Skeletal muscle satellite cell (primary cell): ENCODE measurements at regions not wholly inside any gene's neighbourhood (a gene's known extent, or its start where the extent isn't known, plus 50 kb on each side); places are given as distances from the start of the nearest gene placed in this dataset.

Experiments used
- H3K27me3 ChIP-seq: 2 replicates; pipeline ENCODE4 v1.7.0; 2013; ENCODE audit warnings: low read length; ENCODE audit not compliant: control insufficient read depth, insufficient read depth
- H3K36me3 ChIP-seq: 2 replicates; pipeline ENCODE4 v1.7.0; 2013; ENCODE audit warnings: mild to moderate bottlenecking, control low read depth, low read length; ENCODE audit not compliant: insufficient read depth
- H3K4me1 ChIP-seq: 2 replicates; pipeline ENCODE4 v1.7.0; 2013; ENCODE audit warnings: low read length; ENCODE audit not compliant: control insufficient read depth, insufficient read depth
- H3K4me2 ChIP-seq: 2 replicates; pipeline ENCODE4 v1.7.0; 2013; ENCODE audit warnings: mild to moderate bottlenecking, low read length
- H3K4me3 ChIP-seq: 2 replicates; pipeline ENCODE4 v1.7.0; 2013; ENCODE audit warnings: low read length
- H3K9ac ChIP-seq: 2 replicates; pipeline ENCODE4 v1.7.0; 2013; ENCODE audit warnings: mild to moderate bottlenecking, low read depth, low read length, moderate library complexity
- H3K9me3 ChIP-seq: replicated peaks from 2 replicates; pipeline ENCODE4 v1.7.0; 2013; ENCODE audit warnings: mild to moderate bottlenecking, control low read depth, low read length

DNA sequence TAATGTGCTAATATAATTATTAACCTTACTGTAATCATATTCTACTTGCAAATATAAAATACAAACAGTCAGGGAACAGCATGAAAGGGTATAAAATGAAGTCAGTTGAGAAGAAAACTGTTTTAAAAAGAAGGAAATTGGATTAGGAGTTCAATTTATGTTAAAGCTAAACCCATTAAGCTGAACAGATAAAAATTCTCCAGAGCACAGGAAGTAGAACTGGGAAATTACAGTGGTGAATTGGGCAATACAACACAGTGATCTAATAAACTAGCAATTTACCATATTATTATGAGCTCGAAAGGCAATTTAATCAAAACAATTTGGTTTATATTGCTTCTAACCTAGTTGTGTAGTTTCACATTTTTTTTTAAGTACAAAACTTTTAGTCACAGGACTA is 407.4 kb upstream of the RGS17 start:
- H3K4me3 ChIP-seq: no peak overlapping the region
- no peaks in the 10 kb centered on the region for H3K36me3 ChIP-seq
- H3K4me1 ChIP-seq: no peaks in the 10 kb centered on the region
- no peaks in the 10 kb centered on the region for H3K9me3 ChIP-seq
- H3K9ac ChIP-seq: no peak overlapping the region
- H3K27me3 ChIP-seq: no peaks in the 10 kb centered on the region
- no peak overlapping the region for H3K4me2 ChIP-seq

DNA sequence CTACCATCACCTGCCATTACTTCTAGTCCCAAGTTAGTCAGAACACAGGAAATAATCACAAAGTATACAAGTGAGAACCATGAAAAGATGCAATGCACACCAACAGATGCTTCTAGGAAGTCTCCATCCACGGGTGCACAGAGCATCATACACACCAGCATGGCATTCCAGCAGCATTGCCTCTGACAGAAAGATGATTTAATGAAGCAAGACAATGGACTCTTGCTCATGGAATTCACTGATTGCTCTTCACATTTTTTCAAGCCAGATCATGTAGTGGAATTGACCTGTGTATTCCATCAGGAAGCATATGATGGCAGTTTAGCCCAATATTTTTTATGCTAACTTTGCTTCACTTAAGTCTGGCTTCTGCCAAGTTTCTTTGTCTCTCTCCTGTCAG is 406.3 kb upstream of the RGS17 start:
- Histone ChIP-seq H3K4me1 (no peaks in the 10 kb centered on the region), H3K4me3 (no peak overlapping the region), H3K9me3 (no peaks in the 10 kb centered on the region), H3K4me2 (no peak overlapping the region), H3K9ac (no peak overlapping the region), H3K36me3 (no peaks in the 10 kb centered on the region), H3K27me3 (no peaks in the 10 kb centered on the region)

DNA sequence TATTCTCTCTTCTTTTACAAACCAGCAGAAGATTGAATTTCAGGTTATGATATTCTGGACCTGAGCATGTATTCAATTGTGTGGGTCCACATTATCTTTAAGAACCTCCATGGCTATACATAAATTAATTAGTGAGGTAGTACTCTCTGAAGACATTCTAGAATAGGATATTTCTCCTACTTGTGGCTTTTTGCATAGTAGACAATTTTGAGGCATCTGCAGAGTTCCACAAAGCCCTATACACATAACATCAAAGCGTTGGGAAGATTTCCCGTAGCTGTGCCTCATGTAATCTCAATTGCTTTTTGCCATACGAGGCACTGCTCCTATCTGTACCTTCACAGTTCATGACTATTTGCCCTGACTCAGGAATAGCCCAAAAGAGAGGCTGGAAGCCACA is 395.4 kb upstream of the RGS17 start:
- H3K4me1 ChIP-seq: no peaks in the 10 kb centered on the region
- no peak overlapping the region for H3K9ac ChIP-seq
- H3K4me3 ChIP-seq: no peak overlapping the region
- no peaks in the 10 kb centered on the region for H3K36me3 ChIP-seq
- no peaks in the 10 kb centered on the region for H3K9me3 ChIP-seq
- no peak overlapping the region for H3K4me2 ChIP-seq
- H3K27me3 ChIP-seq: no peaks in the 10 kb centered on the region

DNA sequence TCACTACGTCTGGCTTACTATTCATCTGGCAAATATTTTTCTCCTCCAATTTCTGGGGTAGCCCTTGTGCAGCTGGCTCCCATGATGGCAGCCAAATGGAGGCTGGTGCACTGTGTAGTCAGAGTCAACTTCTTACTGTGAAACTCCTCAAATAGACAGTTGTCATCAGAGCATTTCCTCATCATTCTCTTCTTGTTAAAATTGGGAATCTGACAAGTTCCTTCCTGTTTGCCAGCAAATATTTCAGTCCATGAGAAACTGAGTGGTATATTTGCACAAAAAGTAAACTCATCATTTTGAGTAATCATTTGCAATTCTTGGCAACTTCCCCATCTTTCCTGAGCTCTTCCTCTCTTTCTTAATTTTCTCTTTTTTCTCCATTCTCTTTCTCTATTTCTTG is 394.9 kb upstream of the RGS17 start:
- no peaks in the 10 kb centered on the region for H3K36me3 ChIP-seq
- no peaks in the 10 kb centered on the region for H3K27me3 ChIP-seq
- no peaks in the 10 kb centered on the region for H3K9me3 ChIP-seq
- no peak overlapping the region for H3K4me2 ChIP-seq
- H3K9ac ChIP-seq: no peak overlapping the region
- H3K4me3 ChIP-seq: no peak overlapping the region
- no peaks in the 10 kb centered on the region for H3K4me1 ChIP-seq

DNA sequence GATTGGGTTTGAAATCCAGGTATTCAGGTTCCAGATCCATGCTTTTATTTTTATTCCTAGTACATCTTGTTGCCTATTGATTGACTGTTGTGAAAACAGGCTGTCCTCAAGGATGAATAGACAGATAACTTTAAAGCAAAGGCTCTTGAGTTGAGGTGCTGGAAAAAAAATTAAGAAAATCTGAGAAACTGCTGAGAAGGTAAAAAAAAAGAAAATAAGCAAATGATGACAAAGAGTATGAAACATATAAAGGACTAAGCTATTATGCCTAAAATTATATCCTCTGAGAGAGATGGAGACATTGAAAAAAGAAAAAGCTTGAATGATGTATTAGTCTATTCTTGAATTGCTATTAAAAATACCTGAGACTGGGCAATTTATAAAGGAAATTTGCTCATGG is 392.3 kb upstream of the RGS17 start:
- no peak overlapping the region for H3K4me3 ChIP-seq
- no peak overlapping the region for H3K9ac ChIP-seq
- H3K36me3 ChIP-seq: no peaks in the 10 kb centered on the region
- no peak overlapping the region for H3K4me2 ChIP-seq
- no peaks in the 10 kb centered on the region for H3K9me3 ChIP-seq
- no peaks in the 10 kb centered on the region for H3K27me3 ChIP-seq
- no peaks in the 10 kb centered on the region for H3K4me1 ChIP-seq

DNA sequence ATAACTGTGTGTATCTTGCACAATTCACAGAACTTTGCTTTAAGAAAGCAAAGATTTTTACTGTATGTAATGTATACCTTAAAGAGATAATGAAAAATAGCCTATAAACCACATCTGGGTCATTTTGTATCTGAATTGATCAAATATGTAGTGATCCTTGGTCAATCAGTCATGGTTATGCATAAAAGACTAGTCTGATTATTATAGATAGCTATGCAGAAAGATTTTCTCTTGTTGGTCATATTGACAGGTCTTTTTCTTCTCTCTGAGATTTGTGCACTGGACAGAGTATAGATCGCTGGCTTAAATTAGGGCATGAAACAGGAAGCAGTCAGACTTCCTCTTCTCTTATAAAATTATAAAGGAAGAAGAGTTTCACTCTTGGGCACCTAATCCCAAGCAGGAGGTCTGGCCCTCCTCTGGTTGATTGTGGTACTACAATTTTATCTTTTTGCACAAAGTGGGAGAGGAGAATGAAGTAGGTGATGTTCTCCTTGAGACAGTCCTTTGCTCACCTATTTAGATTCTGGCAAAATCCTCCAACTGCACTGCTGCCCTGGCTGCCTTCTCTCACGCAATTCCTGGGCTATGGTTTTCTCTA is 380.9 kb upstream of the RGS17 start:
- Histone ChIP-seq H3K4me3 (no peak overlapping the region), H3K9ac (no peak overlapping the region), H3K9me3 (no peaks in the 10 kb centered on the region), H3K4me1 (no peaks in the 10 kb centered on the region), H3K27me3 (no peaks in the 10 kb centered on the region), H3K4me2 (no peak overlapping the region), H3K36me3 (no peaks in the 10 kb centered on the region)

- Histone ChIP-seq H3K4me2 (no peak overlapping the region), H3K36me3 (no peaks in the 10 kb centered on the region), H3K4me1 (no peaks in the 10 kb centered on the region), H3K9ac (no peak overlapping the region), H3K4me3 (no peak overlapping the region), H3K9me3 (no peaks in the 10 kb centered on the region), H3K27me3 (no peaks in the 10 kb centered on the region)
These were observed 372.7 kb upstream of the RGS17 start for GRCh38 chr6:153503810-153504209.

GRCh38 chr6:153493501-153493900 is 362.4 kb upstream of the RGS17 start:
- Histone ChIP-seq H3K27me3 (no peaks in the 10 kb centered on the region), H3K9ac (no peak overlapping the region), H3K4me2 (no peak overlapping the region), H3K4me3 (no peak overlapping the region), H3K9me3 (no peaks in the 10 kb centered on the region), H3K36me3 (no peaks in the 10 kb centered on the region), H3K4me1 (no peaks in the 10 kb centered on the region)

GRCh38 chr6:153489479-153489878 is 358.4 kb upstream of the RGS17 start:
- no peak overlapping the region for H3K4me2 ChIP-seq
- H3K36me3 ChIP-seq: no peaks in the 10 kb centered on the region
- no peaks in the 10 kb centered on the region for H3K27me3 ChIP-seq
- no peaks in the 10 kb centered on the region for H3K9me3 ChIP-seq
- H3K9ac ChIP-seq: no peak overlapping the region
- H3K4me1 ChIP-seq: no peaks in the 10 kb centered on the region
- H3K4me3 ChIP-seq: no peak overlapping the region

DNA sequence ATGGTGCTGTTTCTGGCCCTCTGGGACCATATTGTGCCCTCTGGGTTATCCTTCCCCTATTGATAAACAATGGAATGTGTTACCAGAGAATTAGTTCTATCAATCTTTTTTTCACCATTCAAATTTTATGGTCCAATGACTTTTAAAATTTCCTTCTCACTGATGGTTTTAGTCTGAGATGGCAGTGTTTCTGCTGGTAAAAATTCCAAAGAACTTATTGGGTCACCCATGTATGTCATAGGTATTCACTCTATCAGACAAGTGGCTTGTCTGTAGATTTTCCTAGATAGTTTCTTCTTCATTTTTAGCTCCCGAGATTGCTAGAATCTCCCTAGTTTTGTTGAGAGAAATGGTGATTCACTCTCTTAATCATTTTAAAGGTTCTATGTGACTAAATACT is 357.2 kb upstream of the RGS17 start:
- no peaks in the 10 kb centered on the region for H3K4me1 ChIP-seq
- H3K4me2 ChIP-seq: no peak overlapping the region
- no peaks in the 10 kb centered on the region for H3K27me3 ChIP-seq
- no peaks in the 10 kb centered on the region for H3K9me3 ChIP-seq
- H3K4me3 ChIP-seq: no peak overlapping the region
- H3K36me3 ChIP-seq: no peaks in the 10 kb centered on the region
- H3K9ac ChIP-seq: no peak overlapping the region

GRCh38 chr6:153485072-153485471 is 354.0 kb upstream of the RGS17 start:
- H3K4me3 ChIP-seq: no peak overlapping the region
- no peaks in the 10 kb centered on the region for H3K9me3 ChIP-seq
- H3K36me3 ChIP-seq: no peaks in the 10 kb centered on the region
- no peaks in the 10 kb centered on the region for H3K4me1 ChIP-seq
- no peak overlapping the region for H3K4me2 ChIP-seq
- no peaks in the 10 kb centered on the region for H3K27me3 ChIP-seq
- no peak overlapping the region for H3K9ac ChIP-seq

DNA sequence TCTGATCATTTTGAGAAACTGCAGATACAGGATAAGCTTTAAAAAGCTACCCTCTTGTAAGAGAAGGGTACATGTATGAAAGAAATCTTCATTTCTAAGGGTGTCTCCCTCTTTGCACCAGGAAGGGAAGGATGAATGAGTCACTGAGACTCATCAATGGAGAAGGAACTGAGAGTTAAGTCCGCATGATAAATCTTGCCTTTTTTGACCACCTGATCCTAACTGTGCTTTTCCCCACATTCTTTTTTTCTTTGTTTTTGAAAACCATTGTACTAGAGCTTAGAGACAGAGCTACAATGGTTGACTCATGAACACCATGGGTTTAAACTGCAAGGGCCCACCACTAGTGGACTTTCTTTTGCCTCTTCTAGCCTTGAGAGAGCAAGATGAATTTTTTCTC is 353.0 kb upstream of the RGS17 start:
- no peaks in the 10 kb centered on the region for H3K36me3 ChIP-seq
- no peak overlapping the region for H3K4me2 ChIP-seq
- H3K9ac ChIP-seq: no peak overlapping the region
- H3K27me3 ChIP-seq: no peaks in the 10 kb centered on the region
- H3K4me1 ChIP-seq: no peaks in the 10 kb centered on the region
- H3K9me3 ChIP-seq: no peaks in the 10 kb centered on the region
- H3K4me3 ChIP-seq: no peak overlapping the region
